HEK293 (cell line): ENCODE measurements at regions not wholly inside any gene's neighbourhood (a gene's known extent, or its start where the extent isn't known, plus 50 kb on each side); places are given as distances from the start of the nearest gene placed in this dataset.
A peak's percentile ranks its signal among the peaks of the same experiment; 100 is the strongest.

Source experiments
- CTCF ChIA-PET: fragments of 350-600 bp; formaldehyde crosslinking; extraction: SDS; loops from one replicate; lab custom pipeline; 2021; ENCODE audit warnings: antibody characterized with exemption; lab: Yijun Ruan, JAX
- POLR2A ChIA-PET: fragments of 300-600 bp; formaldehyde crosslinking; extraction: SDS; loops from one replicate; lab custom pipeline; 2020; ENCODE audit warnings: antibody characterized with exemption, inconsistent platforms; lab: Yijun Ruan, JAX
- H3K27ac ChIP-seq: fragments of 200-500 bp; sonication (Bioruptor generic); 2 replicates; pipeline ENCODE4 v1.5.1; 2014; ENCODE audit warnings: low read depth, low read length, control low read depth, inconsistent platforms; ENCODE audit errors: extremely low read depth
- H3K36me3 ChIP-seq, 2 experiments: fragments of 200-500 bp in 1 of 2; sonication (Bioruptor generic) in 1 of 2; 1 replicate in 1 of 2; 2 replicates in 1 of 2; pipeline ENCODE4 v1.5.1; 2014 to 2017; ENCODE audit warnings: inconsistent platforms in 2 of 2, low read length in 2 of 2; ENCODE audit not compliant: control insufficient read depth in 2 of 2, insufficient read depth in 1 of 2
- H3K4me1 ChIP-seq: fragments of 200-500 bp; sonication (Bioruptor generic); 2 replicates; pipeline ENCODE4 v1.5.1; 2014; ENCODE audit warnings: mild to moderate bottlenecking, low read length, inconsistent platforms; ENCODE audit not compliant: control insufficient read depth, insufficient read depth
- H3K4me3 ChIP-seq: 2 replicates; pipeline ENCODE4 v1.5.1; 2011; ENCODE audit warnings: low read depth, mild to moderate bottlenecking, control low read depth, low read length, moderate library complexity
- H3K9me3 ChIP-seq: fragments of 200-500 bp; sonication (Bioruptor generic); 2 replicates; pipeline ENCODE4 v1.5.1; 2014; ENCODE audit warnings: low read depth, low read length, inconsistent platforms; ENCODE audit not compliant: control insufficient read depth, insufficient read depth
- GLI2 ChIP-seq: fragments of 450-650 bp; formaldehyde crosslinking; IDR thresholded peaks from 2 replicates; pipeline ENCODE4; 2017; ENCODE audit warnings: missing biosample characterization, missing genetic modification characterization, low read depth, borderline replicate concordance
- IKZF3 ChIP-seq: fragments of 450-650 bp; IDR thresholded peaks from 2 replicates; pipeline ENCODE4 v1.5.0; 2018; ENCODE audit warnings: missing biosample characterization, mild to moderate bottlenecking, missing genetic modification characterization, moderate library complexity
- KLF16 ChIP-seq: fragments of 450-650 bp; formaldehyde crosslinking; IDR thresholded peaks from 2 replicates; pipeline ENCODE4 v1.5.1; 2017; ENCODE audit warnings: missing biosample characterization, missing genetic modification characterization
- REPIN1 ChIP-seq: fragments of 450-650 bp; formaldehyde crosslinking; IDR thresholded peaks from 2 replicates; pipeline ENCODE4 v1.5.1; 2017; ENCODE audit warnings: missing biosample characterization, missing genetic modification characterization, low read depth
- WT1 ChIP-seq: fragments of 450-650 bp; formaldehyde crosslinking; IDR thresholded peaks from 2 replicates; pipeline ENCODE4 v1.5.1; 2016; ENCODE audit warnings: missing biosample characterization, missing genetic modification characterization
- ZBTB7A ChIP-seq: fragments of 450-650 bp; formaldehyde crosslinking; IDR thresholded peaks from 2 replicates; pipeline ENCODE4 v1.5.1; 2016; ENCODE audit warnings: low read depth, missing biosample characterization, missing genetic modification characterization
- ZFP41 ChIP-seq: fragments of 450-650 bp; formaldehyde crosslinking; IDR thresholded peaks from 2 replicates; pipeline ENCODE4 v1.5.1; 2016; ENCODE audit warnings: missing biosample characterization, missing genetic modification characterization, borderline replicate concordance
- ZNF274 ChIP-seq, 2 experiments: fragments of 200-500 bp in 1 of 2; fragments of 450-650 bp in 1 of 2; sonication (Bioruptor generic) in 1 of 2; formaldehyde crosslinking in 1 of 2; IDR thresholded peaks; 2 replicates each; pipeline versions ENCODE4 v1.5.1 to v1.6.1; 2014 to 2016; ENCODE audit warnings: borderline replicate concordance in 1 of 2, inconsistent platforms in 1 of 2, low read length in 1 of 2, missing biosample characterization in 1 of 2, missing genetic modification characterization in 1 of 2
- ZNF302 ChIP-seq: fragments of 450-650 bp; formaldehyde crosslinking; IDR thresholded peaks from 2 replicates; pipeline ENCODE4 v1.5.1; 2016; ENCODE audit warnings: missing biosample characterization, missing genetic modification characterization, low read depth
- ZNF548 ChIP-seq: fragments of 450-650 bp; formaldehyde crosslinking; IDR thresholded peaks from 2 replicates; pipeline ENCODE4 v1.5.1; 2016; ENCODE audit warnings: missing biosample characterization, missing genetic modification characterization
- ZNF624 ChIP-seq: fragments of 450-650 bp; formaldehyde crosslinking; IDR thresholded peaks from 2 replicates; pipeline ENCODE4 v1.5.1; 2017; ENCODE audit warnings: missing biosample characterization, missing genetic modification characterization
- ZSCAN30 ChIP-seq: fragments of 450-650 bp; IDR thresholded peaks from 2 replicates; pipeline ENCODE4 v1.5.1; 2018; ENCODE audit warnings: missing biosample characterization, mild to moderate bottlenecking, missing genetic modification characterization, moderate library complexity
- TF ChIP-seq, protein P1 (sequence below): fragments of 450-650 bp; formaldehyde crosslinking; IDR thresholded peaks from 2 replicates; pipeline ENCODE4 v1.5.1; 2016; ENCODE audit warnings: missing biosample characterization, missing genetic modification characterization
- TF ChIP-seq, protein P2 (sequence below): fragments of 450-650 bp; formaldehyde crosslinking; IDR thresholded peaks from 2 replicates; pipeline ENCODE4 v1.5.1; 2016; ENCODE audit warnings: missing biosample characterization, missing genetic modification characterization

DNA sequence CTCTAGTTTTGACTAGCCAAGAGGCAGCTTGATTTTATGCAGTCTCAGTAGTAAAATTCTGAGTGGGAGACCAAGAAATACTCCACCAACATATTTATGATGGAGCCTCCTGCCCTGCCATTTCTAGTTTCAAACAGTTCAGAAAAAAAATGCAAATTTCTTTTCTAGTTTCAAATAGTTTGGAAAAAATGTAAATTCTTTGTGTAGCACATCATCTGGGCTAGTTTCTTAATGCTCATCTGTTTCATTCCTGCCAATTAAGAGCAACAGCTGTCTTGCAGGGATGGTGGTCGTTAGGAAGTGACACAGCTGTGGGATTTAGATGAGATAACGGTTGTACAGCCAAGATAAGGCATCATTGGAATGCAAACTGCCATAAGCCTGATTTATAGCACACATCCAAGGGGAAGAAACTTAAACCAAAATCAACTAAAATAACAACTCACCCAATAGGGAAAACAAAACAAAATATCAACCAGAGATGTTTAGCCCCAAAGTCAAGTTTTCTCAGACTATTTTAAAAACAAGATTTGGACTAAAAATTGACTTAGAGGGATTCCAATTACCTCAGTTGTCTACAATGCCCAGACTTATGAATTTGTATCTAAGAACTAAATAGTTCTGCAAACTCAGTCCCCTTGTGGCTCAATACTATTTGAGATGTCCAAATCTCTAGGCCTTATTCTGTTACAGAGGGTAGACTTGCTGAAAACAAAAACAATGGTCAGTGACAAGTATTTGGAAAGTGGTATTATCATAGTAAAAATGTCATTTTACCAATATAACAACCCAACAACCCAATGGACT, 291.3 kb upstream of the ATP2B1 start:
- no peak overlapping the region for H3K27ac ChIP-seq
- ChIA-PET CTCF (no interaction called here), POLR2A (interaction anchor here (0.6 kb wide), 1 partner anchor 48 kb away, joined by 3 read pairs; no protein-coding TSS in a partner anchor)
- no peak overlapping the region for H3K4me3 ChIP-seq
- TF ChIP-seq KLF16 (tag by site-specific recombination) (peak; percentile 16; the same call in 1 of the 2 replicates), WT1 (tag by site-specific recombination) (no peak), IKZF3 (tag by site-specific recombination) (peak; percentile 32; the same call in 1 of the 2 replicates)
- H3K36me3 ChIP-seq: no peaks in the 10 kb centered on the region
- no peaks in the 10 kb centered on the region for H3K9me3 ChIP-seq
- peaks cover 8% of the 10 kb centered on the region; the same call in 1 of the 2 replicates for H3K4me1 ChIP-seq

DNA sequence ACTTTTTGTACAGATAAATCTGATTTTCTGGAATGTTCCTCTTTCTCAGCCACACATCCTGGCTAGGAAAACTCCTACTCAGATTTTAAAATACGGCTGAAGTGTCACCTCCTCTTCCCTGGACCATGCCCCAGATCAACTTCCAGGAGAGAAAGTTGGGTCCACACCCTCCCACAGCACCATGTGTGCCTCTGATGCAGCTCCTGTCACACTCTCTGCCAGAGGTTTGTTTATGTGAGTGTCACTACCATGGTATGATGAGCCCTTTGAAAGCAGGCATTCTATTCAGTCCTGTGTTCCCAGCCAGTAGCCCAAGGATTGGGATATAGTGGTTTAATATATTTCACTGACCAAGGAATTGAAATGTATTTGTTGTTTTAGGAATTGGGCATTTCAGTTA, 287.2 kb upstream of the ATP2B1 start:
- CTCF ChIA-PET: no interaction called here
- H3K36me3 ChIP-seq: no peaks in the 10 kb centered on the region
- TF ChIP-seq REPIN1 (tag by site-specific recombination) (no peak), ZBTB7A (no peak), GLI2 (no peak), ZFP41 (tag by site-specific recombination) (no peak), ZSCAN30 (no peak)
- TF ChIP-seq, all 188 proteins: peak for 0
- Histone ChIP-seq H3K4me3 (no peak overlapping the region), H3K27ac (no peak overlapping the region), H3K9me3 (no peaks in the 10 kb centered on the region), H3K4me1 (peaks cover 8% of the 10 kb centered on the region; the same call in 1 of the 2 replicates)
- POLR2A ChIA-PET: no interaction called here

DNA sequence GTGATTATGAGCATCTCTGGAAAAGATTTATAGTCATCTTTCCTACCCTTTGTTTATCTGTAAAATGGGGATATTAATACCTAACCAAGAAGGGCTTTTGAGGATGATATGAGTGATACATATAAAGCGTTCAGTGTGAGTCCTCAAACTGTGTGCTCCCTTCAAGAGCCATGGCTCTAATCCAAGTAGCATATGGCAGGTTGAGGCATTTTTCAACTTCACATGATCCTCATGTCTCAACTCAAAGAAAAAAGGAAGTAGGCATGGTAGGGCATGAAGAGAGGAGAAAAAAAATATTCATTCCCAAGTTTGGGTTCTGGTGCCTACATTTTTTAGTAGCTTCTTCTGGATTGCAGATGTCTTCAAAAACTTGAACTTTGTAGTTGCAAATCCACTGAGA, 286.3 kb upstream of the ATP2B1 start:
- H3K4me3 ChIP-seq: no peak overlapping the region
- TF ChIP-seq, protein P1, sequence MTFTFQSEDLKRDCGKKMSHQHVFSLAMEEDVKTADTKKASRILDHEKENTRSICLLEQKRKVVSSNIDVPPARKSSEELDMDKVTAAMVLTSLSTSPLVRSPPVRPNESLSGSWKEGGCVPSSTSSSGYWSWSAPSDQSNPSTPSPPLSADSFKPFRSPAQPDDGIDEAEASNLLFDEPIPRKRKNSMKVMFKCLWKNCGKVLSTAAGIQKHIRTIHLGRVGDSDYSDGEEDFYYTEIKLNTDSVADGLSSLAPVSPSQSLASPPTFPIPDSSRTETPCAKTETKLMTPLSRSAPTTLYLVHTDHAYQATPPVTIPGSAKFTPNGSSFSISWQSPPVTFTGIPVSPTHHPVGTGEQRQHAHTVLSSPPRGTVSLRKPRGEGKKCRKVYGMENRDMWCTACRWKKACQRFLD: no peak
- TF ChIP-seq ZNF274 (IDR thresholded peaks at IDR 0.05; ENCODE audit: low read length): no peak
- TF ChIP-seq ZNF274 (tag by site-specific recombination; IDR thresholded peaks at IDR 0.05; ENCODE audit: borderline replicate concordance): peak; percentile 26; the same call in 1 of the 2 replicates
- TF ChIP-seq, protein P2, sequence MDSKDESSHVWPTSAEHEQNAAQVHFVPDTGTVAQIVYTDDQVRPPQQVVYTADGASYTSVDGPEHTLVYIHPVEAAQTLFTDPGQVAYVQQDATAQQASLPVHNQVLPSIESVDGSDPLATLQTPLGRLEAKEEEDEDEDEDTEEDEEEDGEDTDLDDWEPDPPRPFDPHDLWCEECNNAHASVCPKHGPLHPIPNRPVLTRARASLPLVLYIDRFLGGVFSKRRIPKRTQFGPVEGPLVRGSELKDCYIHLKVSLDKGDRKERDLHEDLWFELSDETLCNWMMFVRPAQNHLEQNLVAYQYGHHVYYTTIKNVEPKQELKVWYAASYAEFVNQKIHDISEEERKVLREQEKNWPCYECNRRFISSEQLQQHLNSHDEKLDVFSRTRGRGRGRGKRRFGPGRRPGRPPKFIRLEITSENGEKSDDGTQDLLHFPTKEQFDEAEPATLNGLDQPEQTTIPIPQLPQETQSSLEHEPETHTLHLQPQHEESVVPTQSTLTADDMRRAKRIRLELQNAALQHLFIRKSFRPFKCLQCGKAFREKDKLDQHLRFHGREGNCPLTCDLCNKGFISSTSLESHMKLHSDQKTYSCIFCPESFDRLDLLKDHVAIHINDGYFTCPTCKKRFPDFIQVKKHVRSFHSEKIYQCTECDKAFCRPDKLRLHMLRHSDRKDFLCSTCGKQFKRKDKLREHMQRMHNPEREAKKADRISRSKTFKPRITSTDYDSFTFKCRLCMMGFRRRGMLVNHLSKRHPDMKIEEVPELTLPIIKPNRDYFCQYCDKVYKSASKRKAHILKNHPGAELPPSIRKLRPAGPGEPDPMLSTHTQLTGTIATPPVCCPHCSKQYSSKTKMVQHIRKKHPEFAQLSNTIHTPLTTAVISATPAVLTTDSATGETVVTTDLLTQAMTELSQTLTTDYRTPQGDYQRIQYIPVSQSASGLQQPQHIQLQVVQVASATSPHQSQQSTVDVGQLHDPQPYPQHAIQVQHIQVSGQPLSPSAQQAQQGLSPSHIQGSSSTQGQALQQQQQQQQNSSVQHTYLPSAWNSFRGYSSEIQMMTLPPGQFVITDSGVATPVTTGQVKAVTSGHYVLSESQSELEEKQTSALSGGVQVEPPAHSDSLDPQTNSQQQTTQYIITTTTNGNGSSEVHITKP (tag by site-specific recombination): no peak
- no peaks in the 10 kb centered on the region for H3K9me3 ChIP-seq
- no peak overlapping the region for H3K27ac ChIP-seq
- peaks cover 8% of the 10 kb centered on the region; the same call in 1 of the 2 replicates for H3K4me1 ChIP-seq
- H3K36me3 ChIP-seq: no peaks in the 10 kb centered on the region
- CTCF ChIA-PET: no interaction called here
- POLR2A ChIA-PET: no interaction called here

DNA sequence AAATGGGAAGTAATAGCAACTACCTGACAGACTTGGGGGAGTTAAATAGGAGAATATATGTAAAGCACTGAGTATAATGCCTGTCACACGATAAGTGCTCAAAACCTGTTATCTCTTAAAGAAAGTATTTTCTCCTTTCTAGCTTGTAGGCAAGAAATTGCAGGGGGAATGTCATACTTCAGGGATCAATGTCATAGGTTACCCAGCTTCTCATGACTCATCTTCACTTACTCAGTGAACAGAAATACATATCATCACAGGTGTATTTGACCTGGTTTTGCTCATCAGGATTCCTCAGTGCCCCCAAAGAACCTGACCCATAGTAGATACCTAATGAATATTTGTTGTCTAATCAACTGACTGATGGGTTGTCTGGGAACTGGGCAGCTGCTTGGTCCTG, 285.0 kb upstream of the ATP2B1 start:
- Histone ChIP-seq H3K27ac (no peak overlapping the region), H3K9me3 (no peaks in the 10 kb centered on the region), H3K4me3 (no peak overlapping the region), H3K36me3 (no peaks in the 10 kb centered on the region), H3K4me1 (peaks cover under 1% of the 10 kb centered on the region; the same call in 1 of the 2 replicates)
- no peak for TF ChIP-seq ZNF624 (tag by site-specific recombination)
- no peak for TF ChIP-seq ZNF302
- TF ChIP-seq ZNF548 (tag by site-specific recombination): no peak
- ChIA-PET POLR2A (no interaction called here), CTCF (interaction anchor here (1.1 kb wide), 1 partner anchor 31 kb away, joined by 5 read pairs; no protein-coding TSS in a partner anchor)
